ENCODE measurements at regions not wholly inside any gene's neighbourhood (a gene's known extent, or its start where the extent isn't known, plus 50 kb on each side); places are given as distances from the start of the nearest gene placed in this dataset.

GRCh38 chr17:77634710-77635109 is 323.8 kb upstream of the TNRC6C start:
- TF ChIP-seq, protein P1, sequence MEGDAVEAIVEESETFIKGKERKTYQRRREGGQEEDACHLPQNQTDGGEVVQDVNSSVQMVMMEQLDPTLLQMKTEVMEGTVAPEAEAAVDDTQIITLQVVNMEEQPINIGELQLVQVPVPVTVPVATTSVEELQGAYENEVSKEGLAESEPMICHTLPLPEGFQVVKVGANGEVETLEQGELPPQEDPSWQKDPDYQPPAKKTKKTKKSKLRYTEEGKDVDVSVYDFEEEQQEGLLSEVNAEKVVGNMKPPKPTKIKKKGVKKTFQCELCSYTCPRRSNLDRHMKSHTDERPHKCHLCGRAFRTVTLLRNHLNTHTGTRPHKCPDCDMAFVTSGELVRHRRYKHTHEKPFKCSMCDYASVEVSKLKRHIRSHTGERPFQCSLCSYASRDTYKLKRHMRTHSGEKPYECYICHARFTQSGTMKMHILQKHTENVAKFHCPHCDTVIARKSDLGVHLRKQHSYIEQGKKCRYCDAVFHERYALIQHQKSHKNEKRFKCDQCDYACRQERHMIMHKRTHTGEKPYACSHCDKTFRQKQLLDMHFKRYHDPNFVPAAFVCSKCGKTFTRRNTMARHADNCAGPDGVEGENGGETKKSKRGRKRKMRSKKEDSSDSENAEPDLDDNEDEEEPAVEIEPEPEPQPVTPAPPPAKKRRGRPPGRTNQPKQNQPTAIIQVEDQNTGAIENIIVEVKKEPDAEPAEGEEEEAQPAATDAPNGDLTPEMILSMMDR (IDR thresholded peaks at IDR 0.05) = no peak
- TF ChIP-seq POLR2AphosphoS5 (IDR thresholded peaks at IDR 0.05) = no peak

All from breast epithelium (tissue), 3 donors.